NOMO-1 treated with DMSO at 0.1 percent for 48 hours (cell line): ENCODE measurements at regions not wholly inside any gene's neighbourhood (a gene's known extent, or its start where the extent isn't known, plus 50 kb on each side); places are given as distances from the start of the nearest gene placed in this dataset.

Experiments used
- DNase-seq: peaks from one replicate; lab custom pipeline; 2025; ENCODE audit not compliant: unreplicated experiment; lab: John Stamatoyannopoulos, UW

DNA sequence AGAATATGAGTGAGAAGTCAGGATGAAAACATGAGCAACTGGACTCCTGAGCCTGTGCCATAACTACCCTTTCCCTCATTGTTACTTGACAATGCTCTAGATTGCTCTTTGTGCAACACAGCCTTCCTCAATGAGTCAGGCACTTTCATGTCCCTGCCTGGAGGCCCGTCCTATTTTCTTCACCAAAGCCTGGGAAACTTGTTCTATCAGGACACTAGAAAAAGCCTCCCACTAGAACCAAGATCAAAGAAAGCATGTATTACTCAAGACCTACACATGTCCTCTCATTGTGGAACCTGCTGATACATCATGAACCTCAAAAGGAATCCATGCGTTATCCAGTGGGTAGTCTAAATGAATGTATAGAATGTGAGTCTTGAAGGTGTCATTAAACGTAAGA lies 624.5 kb downstream of the TOX3 start:
- no peak for DNase-seq

DNA sequence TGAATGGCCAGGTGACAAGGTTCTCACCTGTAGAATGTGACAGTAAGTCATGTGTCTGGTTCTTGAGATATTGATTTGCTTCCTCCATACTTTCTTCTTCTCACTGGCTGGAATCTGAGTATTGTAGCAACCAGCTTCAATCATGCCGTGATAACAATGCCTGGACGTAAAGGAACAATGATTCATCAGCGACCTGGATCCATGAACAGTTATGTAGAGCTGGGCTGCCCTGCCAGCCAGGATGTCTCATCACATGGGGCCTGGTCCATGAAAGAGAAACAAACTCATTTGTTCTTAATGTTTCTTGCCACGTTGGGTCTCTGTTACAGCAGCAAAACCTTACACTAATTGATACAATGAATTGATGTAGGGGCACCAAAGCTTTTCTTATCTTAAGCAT lies 627.2 kb downstream of the TOX3 start:
- DNase-seq: no peak

DNA sequence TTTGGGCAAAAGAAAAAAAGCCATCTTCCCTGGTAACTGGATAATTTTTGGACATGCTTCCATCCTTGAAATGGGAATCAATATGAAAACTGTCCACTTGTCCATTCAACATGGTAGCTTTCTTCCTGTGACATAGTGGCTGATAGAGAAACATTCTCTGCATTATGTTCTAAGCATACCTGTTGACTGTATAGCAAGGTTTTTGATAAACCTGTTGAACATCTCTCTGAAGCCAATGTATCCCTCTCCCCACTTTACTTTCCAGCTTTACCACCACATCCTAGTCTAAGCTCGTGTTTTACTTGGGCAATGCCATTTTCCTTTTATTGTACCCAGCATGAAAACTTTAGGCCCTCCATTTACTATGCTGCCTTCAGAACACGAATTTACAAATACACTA lies 630.1 kb downstream of the TOX3 start:
- DNase-seq: no peak

- DNase-seq: no peak
Measured at GRCh38 chr16:51916231-51916630, 630.7 kb downstream of the TOX3 start.

DNA sequence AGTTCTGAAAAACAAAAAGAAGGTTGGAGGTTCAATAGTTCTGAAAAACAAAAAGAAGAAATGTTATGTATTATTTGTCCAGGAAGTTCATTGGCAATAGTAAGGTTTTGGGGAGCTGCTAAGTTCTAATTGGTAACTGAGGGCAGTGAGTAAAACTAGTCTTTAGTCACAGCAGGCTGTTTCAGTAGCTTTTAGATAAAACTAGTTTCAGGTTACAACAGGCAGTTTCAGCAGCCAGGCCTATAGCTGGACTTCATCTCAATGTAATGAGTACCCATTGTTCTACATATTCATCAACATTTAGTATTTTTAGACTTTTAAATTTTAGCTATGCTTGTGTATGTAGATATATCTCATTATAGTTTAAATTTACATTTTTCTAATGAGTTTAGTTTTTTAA lies 639.3 kb downstream of the TOX3 start:
- DNase-seq: no peak

- DNase-seq: no peak
Measured at GRCh38 chr16:51900221-51900780, 646.6 kb downstream of the TOX3 start.

- no peak for DNase-seq
Measured at GRCh38 chr16:51898872-51899271, 648.1 kb downstream of the TOX3 start.

GRCh38 chr16:51896013-51896412 lies 650.9 kb downstream of the TOX3 start:
- no peak for DNase-seq

- DNase-seq: no peak
Measured at GRCh38 chr16:51892293-51893007, 654.5 kb downstream of the TOX3 start.

- no peak for DNase-seq
Measured at GRCh38 chr16:51888534-51888933, 658.4 kb downstream of the TOX3 start.

GRCh38 chr16:51888016-51888415 lies 658.9 kb downstream of the TOX3 start:
- no peak for DNase-seq

DNA sequence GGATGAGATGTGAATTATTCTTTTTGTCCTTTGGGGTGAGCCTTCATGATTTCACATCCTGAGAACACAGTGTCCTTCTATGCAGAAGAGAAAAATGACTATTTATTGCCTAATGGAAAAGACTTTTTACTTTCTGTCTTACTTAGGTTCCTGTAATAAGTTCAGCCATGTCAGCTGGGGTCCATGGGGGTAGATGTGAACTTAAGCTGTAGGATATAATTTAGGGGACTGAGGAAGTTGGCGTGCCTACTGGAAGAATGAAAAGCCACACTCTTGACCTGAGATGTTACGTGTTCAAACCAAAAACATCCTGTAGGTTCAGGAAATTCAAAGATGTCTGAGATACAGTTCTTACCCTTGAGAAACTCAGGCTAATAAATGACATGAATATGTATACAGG lies 660.5 kb downstream of the TOX3 start:
- DNase-seq: no peak

DNA sequence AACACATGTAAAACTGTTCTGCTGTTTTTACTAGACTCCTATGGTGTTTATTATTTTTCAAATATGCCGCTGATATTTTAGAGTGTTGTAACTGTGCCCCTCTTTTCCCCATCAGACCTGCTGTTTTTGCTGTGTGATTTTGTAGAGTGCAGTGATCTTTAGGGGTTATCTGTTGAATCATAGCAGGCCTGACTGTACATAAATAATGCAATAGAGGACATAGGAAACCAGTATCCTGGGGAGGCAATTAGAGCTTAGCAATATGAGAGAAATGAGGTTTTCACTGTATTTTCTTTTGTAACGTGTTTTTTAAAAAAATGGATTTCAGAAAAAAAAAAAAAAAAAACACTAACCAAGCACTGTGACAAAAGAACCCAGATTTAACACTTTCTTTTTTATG lies 662.2 kb downstream of the TOX3 start:
- no peak for DNase-seq

- DNase-seq: no peak
Measured at GRCh38 chr16:51881731-51882130, 665.2 kb downstream of the TOX3 start.

DNA sequence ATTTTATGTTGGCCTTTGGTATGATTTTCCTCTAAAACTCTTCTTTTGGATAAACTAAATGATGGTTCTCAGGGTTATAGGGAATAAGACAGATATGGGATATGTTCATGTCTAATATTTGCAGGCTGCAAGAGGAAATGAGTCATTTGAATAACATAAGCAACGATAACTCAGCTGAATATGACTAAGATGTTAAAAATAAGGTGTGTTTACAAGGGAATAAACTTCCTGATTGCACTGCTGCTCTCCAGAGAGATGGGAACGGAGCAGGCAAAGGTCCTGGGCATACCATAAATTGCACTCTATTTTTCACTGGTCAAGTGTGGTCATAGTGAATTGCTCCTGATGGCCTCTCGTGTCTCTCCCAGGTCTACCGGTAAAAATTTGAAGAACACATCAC lies 666.2 kb downstream of the TOX3 start:
- DNase-seq: no peak

DNA sequence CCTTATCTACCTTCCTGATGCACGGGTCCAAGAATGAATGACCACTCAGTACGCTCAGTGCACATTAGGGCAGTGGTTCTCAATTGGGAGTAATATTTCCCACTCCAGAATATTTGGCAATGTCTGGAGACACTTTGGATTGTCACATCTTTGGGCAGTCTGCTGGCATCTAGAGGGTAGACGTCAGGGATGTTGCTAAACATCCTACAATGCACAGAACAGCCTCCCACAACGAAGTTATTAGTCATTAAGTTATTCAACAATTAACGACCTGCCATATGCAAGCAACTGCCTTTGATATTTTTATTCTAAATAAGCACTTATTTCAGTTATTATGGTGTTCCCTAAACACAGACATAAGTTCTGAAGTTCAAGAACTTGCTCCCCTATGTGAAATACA lies 669.3 kb downstream of the TOX3 start:
- DNase-seq: no peak

- no peak for DNase-seq
Measured at GRCh38 chr16:51876934-51877333, 670.0 kb downstream of the TOX3 start.

- no peak for DNase-seq
Measured at GRCh38 chr16:51876601-51876875, 670.4 kb downstream of the TOX3 start.

DNA sequence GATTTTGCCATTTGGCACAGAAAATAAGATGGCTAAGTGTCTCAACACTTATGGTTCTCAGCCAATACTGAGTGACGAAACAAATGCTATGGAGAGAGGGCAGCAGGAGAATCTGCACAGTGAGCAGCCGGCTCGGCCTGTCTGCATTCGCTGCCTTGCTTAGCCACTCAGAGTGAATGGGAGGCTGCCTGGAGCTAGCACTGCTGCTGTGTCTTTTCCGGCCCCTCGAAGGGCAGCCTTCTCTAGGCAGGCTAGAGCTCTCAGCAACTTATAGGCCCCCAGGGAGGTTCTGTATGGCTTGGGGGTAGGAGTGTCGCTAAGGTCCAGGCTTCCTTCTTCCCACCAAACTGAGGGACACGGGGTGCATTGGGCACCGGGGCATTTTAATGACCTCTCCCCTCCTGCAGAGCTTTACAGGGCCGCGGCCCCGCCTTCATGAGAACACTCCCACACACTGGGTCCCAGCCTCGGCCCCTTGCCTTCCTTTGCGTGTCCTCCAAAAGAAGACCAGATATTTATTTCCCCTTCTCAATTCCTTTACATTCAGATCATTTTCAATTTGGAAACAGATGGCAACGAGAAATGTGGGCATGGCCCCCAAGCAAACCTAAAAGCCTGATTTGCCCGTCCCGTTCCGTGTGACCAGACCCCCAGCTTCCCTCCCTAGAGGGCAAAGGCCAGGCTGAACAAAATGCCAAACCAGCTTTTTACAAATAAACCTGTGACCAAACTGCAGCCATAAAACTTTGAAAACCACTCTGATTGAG lies 670.9 kb downstream of the TOX3 start:
- no peak for DNase-seq

DNA sequence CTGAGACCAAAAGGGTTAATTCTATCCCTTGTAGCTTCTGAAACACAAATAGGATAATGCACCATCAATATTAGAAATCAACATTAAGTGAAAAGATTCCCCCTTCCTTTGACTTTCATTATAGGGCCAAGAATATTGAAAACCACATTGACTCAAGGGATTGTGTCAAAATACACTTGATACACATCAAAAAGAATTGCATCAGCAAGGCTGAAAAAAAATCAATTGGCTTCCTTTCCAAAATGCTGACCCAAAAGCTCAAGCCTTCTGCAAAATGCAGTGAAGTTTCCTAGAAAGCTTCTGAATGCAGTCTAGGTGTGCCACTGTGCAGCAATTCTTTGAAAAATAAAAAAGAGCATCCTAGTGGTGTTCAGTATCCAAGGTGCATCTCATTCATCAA lies 674.4 kb downstream of the TOX3 start:
- no peak for DNase-seq

GRCh38 chr16:51870296-51870854 lies 676.6 kb downstream of the TOX3 start:
- no peak for DNase-seq

DNA sequence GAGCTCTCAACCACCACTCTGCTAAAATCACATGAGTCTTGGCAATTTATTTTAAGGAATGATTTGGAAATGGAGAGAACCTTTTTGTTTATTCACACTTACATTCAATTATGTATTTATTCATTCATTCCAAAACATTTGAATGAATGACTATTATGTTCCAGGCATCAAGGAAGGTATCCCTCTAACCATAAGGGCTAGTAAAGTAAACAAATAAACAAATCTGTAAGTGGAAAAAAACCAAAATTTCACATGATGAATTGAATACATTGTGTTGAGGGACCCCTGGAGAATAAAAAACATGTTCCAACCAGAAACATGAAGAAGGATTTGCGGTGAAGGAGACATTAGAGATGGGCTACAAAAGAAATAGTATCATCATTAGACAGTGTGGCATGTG lies 677.8 kb downstream of the TOX3 start:
- no peak for DNase-seq
